ENCODE measurements at regions not wholly inside any gene's neighbourhood (a gene's known extent, or its start where the extent isn't known, plus 50 kb on each side); places are given as distances from the start of the nearest gene placed in this dataset.

- TF ChIP-seq EZH2 (IDR thresholded peaks at IDR 0.05; ENCODE audit: insufficient read depth, poor library complexity, severe bottlenecking), result no peak
- TF ChIP-seq EZH2phosphoT487 (IDR thresholded peaks at IDR 0.05; ENCODE audit: insufficient read depth, low read depth), result no peak
Observed at GRCh38 chr1:47684518-47684917, 246.7 kb downstream of the FOXD2 start.
